C4-2B (cell line): ENCODE measurements at regions not wholly inside any gene's neighbourhood (a gene's known extent, or its start where the extent isn't known, plus 50 kb on each side); places are given as distances from the start of the nearest gene placed in this dataset.

Experiments used
- CTCF ChIP-seq: fragments of 450-650 bp; conservative IDR thresholded peaks from 2 replicates; pipeline ENCODE4 v1.5.1; 2017; ENCODE audit warnings: mild to moderate bottlenecking
- ZFX ChIP-seq: fragments of 450-650 bp; IDR thresholded peaks from 2 replicates; pipeline ENCODE4 v1.6.1; 2017

GRCh38 chr2:34705551-34706247 is 1106.6 kb upstream of the FAM98A start:
- TF ChIP-seq CTCF (no peak), ZFX (no peak)
